ENCODE measurements at regions not wholly inside any gene's neighbourhood (a gene's known extent, or its start where the extent isn't known, plus 50 kb on each side); places are given as distances from the start of the nearest gene placed in this dataset.
"Not testable (repeated sequence)": the region's sequence is repeated elsewhere in the genome, so short reads cannot be mapped to it uniquely, and the experiment has no call there.

DNA sequence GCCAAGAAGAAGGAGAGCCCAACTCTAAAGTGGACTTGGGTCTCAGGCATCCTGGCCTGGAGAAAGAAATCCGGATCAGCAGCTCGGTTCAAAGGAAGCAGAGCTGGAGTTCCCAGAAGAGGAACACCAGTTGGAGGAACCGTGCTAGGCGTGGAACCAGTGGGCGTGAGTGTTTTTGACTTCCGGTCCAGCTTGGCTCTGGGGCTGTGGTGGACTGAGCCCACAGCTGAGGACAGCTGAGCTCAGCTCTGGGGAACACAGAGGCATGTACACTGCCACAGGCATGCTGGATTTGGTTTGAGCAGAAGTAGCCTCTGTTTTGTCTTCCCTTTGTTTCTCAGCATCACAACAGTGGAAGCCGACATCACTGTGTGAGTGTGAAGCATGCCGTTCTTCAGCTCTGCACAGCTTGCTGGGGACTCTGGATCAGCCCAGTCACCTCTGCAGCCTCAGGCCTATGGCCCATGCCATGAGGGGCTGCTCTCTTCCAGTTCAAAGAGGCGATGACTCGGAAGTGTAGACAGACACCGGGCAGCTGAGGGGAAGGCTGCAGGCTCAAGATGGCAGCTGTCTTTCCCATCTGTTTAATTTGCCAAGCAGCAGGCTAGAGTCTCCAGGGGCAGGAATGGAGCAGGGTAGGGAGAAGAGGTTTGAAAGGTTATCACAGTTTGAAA is 185.8 kb upstream of the UBE3A start:
- no peak for DNase-seq

DNA sequence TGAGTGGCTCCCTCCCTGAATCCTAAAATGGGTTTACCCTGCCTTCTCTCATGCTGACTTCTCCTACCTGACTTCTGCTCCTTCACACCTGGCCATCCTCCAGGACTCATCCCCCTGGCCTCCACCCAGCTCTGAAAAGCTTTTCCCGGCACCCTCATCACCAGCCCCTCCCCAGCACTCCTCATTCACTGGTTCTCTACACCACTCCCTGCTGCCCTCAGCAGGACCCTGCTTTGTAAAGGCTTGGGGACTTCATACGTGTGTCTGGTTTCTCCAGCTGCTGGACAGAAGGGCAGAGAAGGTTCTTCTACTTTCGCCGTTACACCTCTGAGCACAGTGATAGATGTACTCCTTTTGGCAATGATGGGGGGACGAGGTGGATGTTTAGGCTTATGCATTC is 184.9 kb upstream of the UBE3A start:
- DNase-seq = no peak

DNA sequence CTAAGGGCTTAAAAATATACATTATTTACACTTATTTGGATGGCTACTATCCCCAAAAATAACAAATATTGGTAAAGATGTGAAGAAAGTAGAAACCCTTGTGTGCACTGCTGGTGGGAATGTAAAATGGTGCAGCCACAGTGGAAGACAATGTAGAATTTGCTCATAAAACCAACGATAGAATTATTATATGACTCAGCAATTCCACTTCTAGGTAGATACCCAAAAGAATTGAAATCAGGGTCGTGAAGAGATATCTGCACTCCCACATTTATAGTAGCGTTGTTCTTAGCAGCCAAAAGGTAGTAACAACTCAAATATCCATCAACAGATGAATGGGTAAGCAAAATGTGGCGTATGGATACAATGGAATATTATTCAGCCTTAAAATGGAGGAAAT is 181.6 kb upstream of the UBE3A start:
- no peak for DNase-seq

DNA sequence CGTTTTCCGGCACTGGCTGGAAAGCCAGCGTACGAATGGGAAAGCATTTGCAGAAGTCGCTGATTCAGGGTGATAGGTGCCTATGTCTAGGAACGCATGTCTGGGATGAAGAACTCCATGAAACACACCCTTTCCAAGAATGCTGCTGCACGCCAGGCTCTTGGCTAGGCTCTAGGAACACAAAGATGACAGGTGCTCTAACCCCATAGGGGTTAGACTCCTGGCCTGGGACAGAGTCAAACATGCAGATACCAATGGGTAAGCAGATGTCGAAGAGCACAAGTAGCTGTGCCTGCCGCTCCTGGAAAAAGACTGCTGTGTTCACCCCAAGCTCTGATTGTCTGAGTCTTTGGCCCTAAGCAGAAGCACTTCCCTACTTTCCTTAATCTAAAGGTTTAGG is 180.9 kb upstream of the UBE3A start:
- DNase-seq = no peak

DNA sequence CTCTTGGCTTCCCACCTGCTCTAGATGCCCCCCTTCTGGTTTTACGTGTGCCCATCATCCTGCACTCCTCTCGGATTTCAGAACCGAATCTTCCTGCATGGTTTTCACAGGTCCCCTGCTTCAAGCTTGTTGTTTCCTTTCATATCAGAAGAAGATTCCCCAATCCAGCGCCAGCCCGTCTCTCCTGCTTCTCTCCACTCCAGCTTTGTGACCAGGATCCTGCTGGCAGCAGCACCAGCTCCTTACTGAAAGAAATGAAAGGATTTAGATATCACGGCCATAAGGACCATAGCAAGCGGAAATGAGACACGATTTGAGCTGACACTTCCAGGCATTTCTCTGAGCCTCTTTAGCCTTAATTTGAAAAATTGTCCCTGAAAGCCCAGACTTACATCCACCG is 180.3 kb upstream of the UBE3A start:
- DNase-seq = no peak

DNA sequence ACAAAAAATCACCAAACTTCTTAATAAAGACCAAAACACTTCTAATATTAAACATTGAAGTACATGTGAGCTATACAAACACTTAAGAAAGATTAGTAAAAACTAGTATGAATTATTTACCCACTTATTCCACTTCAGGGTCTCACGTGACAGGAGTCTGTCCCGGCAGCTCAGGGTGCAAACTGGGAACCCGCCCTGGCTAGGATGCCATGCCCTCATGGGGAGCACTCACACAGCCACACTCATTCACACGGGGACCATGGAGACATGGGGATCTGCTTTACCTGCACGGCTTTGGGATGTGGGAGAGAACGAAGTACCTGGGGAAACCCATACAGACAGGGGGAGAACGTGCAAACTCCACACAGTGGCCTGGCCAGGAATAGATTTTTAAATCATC is 179.3 kb upstream of the UBE3A start:
- no peak for DNase-seq

DNA sequence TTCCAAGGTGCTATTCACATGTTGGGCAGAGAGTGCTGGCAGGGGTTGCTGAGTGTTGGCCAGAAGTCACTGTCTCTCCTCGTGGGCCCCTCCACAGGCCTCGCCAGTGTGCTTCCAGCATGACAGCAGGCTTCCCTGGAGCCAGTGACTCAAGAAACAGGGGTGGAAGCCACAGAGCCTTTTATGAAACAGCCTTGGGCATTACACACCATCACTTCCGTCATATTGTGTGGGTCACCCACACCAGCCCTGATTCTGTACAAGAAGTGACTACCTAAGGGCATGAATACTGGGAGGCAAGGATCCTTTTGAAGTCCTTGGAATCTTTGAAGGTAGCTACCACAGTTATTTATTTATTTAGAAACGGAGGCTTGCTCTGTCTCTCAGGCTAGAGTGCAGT is 177.6 kb upstream of the UBE3A start:
- no peak for DNase-seq

DNA sequence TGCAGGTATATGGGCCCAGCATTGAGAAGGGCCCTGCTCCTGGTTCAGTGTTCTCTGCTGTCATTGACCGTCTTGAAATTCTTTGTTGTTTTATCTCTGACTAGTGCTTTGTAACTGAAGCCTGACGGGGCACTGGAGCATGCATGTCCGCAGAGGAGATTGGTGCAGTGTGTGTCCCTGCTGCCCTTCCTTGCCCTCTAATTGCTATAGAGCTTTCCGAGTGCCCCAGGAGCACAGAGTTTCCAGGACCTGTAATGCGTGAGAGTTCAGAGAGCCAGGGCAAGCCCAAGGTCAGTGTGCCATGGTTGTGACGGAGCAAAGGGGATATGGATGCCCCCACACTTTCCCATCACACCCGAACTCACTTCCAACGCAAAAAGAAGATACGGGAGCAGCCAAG is 174.3 kb upstream of the UBE3A start:
- no peak for DNase-seq

DNA sequence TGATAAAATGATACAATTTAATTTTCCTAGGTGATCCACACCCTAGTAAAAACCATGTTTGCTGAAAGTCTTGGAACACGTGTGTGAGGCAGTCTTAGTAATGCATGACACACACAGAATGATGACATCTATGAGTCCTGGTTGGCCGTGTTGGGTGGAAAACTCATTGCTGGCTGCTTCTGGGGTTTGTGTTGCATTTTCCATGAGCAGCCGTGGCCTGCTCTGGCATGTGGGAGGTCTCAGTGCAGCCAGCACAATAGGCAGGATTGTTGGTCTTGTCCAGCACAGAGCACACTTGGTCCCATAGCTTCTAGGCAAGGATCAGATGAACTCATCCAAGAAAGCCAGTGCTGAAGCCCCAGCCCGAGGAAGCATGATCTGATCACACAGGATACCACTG is 172.8 kb upstream of the UBE3A start:
- no peak for DNase-seq

DNA sequence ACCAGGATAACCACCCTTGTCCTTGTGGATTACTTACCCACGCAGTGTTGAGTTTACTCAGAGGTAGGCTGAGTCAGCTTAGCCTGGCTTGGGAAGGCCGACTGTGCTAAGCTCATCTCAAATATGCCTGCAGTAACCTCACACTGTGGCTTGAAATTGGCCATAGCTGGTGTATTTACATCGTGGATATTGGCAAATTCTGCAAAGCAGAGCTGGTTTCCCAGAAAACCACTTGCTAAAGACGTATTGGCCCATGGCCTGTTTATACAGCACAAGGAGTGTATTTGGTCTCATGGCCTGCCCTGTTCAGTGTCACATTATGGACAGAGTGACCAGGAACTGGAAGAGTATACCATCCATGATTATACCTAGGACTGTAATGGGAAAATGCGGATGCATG is 170.5 kb upstream of the UBE3A start:
- DNase-seq = no peak

DNA sequence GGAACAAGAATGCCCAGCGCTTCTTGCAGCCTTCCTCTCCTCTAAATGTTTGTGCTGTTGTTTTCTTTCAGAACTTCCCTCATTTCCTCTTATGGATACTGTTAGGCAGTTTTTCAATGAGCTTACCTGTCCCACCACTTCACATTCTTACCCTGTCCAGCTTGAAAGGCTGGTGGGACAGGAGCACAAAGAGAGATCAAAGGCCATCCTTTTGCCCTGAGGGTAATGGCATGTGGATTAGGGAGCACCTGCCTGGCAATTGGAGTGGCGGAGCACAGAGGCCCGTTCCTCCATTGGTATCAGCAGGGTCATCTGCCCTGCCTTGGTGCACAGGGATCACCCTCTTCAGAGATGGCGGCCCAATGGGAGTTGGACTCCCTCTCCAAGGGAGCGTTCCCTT is 170.1 kb upstream of the UBE3A start:
- DNase-seq = no peak

DNA sequence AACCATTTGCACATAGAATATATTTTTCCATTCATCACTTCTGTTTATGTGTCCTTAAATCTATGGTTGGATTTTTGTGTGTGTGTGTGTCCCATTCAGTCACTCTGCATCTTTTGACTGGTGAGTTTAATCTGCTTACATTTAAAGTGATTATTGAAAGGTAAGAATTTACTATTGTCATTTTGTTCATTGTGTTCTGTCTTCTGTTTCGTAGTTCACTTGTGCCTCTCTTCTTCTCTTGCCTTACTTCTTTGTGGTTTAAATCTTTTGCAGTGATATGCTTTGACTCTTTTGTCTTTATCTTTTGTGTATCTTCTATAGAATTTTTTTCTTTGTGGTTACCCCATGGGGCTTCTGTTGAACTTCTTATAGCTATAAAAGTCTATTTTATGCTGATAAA is 166.3 kb upstream of the UBE3A start:
- DNase-seq = no peak

DNA sequence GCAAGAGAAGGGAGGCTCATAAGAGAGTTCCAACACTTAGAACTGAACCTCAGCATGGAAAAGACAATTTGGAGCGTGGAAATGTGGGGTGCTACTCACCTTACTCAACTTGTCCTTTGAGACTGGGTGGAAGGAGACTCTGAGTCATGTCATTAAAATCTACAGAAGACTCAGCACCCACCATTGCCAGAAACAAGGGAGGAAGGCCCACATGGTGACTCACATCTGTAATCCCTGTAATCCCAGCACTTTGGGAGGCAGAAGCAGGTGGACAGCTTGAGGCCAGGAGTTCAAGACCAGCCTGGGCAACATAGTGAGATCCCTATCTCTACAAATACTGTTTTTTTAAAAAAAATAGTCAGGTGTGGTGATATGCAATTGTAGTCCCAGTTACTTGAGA is 161.9 kb upstream of the UBE3A start:
- no peak for DNase-seq

DNA sequence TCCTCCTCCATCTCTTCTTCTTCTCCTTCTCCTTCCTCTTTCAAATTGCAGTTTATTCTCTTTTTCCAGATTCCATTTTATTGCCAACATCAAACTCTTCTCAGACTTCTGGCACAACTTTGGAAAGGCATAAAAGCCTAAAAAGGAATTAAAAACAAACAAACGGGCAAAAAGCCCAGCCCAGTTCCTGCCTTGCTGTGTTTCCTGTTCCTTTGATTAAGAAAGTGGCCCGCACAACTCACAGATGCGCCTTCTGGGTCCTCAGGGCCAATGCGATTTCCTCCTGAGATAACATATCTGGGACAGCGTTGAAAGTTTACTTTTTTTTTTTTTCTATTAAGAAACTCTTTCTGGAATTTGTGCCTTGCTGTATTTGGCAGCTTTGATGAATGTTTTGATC is 158.7 kb upstream of the UBE3A start:
- DNase-seq = no peak

DNA sequence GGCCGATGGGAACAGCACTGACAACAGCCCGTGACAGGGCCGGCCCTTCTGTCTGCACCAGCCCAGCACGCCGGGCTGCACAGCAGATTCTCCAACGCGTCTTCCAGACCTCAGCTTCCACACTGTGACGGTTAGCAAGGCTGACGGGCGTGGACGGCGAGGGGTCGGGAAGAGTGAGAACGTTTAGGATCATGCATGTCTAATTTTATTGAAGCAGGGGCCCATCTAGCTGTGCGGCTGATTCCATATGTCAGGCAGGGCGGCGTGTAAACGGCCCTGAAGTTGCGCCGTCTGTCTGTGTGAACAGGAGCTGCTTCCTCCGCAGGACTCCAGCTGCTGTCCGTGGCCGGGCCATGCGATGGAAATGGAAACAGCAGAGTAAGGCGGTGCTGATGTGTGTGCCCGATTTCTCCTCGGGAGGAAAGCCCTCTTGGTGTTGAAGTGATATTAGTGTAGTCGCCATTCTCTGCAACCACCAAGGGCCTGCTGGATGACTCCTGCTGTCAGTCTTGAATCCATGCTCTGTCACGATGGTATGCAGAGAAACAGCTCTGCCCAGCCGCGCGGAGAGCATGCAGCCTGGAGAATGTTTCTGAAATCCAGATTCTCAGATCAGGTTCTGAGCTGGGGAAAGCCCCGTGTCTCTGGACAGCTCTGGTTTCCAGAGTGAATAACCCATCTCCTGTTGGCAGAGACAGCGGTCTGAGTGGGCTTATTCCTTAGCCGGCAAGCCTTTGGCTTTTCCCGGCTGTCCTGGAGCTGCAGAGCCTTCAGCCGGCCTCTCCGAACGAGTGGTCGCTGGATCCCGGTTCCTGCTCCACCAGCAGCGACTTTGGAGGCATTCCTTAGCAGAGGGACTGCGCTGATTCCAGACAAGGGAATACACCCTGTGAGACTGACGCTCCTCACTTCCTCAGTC is 158.1 kb upstream of the UBE3A start:
- DNase-seq = peak; percentile 60

DNA sequence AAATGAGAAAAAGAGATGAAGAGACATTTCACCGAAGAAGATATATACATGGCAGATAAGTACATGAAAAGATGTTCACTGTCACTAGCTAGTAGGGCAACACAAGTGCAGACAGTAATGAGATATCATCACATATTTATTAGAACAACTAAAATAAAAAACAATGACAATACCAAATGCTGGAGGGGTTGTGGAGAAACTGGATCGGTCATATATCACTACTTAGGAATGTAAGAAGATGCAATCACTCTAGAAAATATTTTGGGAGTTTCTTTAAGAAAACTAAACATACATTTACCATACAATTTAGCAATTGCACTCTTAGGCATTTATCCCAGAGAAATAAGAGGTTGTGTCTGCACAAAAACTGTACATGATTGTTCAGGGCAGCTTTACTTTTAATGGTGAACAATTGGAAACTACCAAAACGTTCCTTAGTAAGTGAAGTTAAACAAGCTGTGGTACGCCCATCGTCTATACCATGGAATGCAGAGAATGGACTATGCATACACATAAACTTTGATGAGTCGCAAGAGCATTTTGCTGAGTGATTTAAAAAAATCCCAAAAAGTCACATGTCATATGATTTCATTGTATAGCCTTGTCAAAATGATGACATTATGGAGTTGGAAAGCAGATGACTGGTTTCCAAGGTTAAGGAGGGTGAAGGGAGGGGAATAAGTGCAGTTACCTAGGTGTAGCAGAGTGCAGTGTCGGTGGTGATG is 149.0 kb upstream of the UBE3A start:
- DNase-seq = no peak

DNA sequence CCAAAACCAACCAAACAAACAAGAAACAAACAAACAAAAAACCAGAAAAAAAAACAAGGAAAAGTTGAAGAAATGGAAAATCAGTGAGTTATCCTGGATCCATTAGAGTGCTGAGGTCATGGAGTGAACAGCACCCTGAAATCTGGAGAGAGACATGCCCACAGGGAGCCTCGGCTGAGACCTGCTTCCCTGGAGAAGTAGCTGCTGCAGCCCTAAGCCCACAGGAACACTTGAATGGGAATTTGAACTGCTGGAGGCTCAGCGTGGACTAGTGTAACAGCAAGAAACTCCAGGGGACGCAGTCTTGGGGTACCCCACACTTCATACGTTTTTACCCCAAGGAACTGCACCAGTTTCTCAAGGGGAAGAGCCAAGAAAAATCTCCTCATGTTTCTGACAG is 144.1 kb upstream of the UBE3A start:
- no peak for DNase-seq

DNA sequence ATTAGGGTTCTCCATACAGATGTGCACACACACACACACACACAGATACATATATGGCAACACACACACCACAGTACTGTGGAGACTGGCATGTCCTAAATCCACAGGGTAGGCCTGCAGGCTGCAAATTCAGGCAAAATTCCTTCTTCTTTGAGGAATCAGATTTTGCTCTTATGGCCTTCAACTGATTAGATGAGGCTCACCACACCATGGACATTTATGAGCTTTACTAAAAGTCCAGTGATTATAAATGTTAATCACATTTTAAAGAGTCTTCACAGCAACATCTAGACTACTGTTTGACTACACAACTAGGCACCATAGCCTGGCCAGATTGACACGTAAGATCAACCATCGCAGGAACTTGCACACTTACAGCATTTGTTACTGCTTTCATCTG is 140.3 kb upstream of the UBE3A start:
- no peak for DNase-seq

DNA sequence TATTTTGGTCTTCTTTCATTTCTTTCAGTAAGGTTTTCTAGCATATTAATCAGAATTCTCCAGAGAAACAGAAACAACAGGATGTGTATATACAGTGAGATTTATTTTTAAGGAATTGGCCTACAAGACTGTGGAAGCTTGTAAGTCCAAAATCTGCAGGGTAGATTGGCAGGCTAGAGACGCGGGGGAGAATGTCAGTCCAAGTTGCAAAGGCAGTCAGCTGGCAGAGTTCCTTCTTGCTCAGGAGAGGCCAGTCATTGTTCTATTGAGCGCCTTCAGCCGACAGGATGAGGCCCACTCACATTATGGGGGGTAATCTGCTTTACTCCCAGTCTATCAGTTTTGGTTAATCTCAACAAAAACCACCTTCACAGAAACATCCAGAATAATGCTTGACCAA is 133.4 kb upstream of the UBE3A start:
- DNase-seq = no peak

DNA sequence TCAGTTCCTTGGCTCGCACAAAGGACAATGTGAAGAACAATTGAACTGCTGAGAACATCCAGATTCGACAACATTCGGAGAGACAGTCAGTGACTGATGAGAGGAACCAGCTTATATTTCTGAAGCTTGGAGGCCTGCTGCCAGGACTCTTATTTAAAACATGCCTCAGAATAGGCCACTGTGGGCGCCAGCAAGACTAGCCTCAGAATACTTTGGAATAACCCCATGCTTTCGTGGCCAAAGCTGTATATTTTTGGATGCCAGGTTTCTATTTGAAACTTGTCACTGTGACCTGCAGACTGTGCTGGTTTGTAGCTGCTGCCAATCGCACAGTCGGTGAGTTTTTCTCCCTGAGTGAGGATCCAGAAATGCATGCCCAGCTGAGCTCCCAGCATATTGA is 129.9 kb upstream of the UBE3A start:
- DNase-seq = no peak

DNA sequence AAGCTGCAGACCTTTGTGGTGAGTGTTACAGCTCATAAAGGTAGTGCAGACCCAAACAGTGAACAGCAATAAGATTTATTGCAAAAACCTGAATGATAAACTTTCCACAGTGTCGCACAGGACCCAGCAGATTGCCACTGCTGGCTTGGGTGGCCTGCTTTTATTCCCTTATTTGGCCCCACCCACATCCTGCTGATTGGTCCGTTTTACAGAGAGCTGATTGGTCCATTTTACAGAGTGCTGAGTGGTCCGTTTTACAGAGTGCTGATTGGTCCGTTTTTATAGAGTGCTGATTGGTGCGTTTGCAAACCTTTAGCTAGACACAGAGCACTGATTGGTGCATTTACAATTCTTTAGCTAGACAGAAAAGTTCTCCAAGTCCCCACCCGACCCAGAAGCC is 127.7 kb upstream of the UBE3A start:
- not testable (repeated sequence) for DNase-seq

DNA sequence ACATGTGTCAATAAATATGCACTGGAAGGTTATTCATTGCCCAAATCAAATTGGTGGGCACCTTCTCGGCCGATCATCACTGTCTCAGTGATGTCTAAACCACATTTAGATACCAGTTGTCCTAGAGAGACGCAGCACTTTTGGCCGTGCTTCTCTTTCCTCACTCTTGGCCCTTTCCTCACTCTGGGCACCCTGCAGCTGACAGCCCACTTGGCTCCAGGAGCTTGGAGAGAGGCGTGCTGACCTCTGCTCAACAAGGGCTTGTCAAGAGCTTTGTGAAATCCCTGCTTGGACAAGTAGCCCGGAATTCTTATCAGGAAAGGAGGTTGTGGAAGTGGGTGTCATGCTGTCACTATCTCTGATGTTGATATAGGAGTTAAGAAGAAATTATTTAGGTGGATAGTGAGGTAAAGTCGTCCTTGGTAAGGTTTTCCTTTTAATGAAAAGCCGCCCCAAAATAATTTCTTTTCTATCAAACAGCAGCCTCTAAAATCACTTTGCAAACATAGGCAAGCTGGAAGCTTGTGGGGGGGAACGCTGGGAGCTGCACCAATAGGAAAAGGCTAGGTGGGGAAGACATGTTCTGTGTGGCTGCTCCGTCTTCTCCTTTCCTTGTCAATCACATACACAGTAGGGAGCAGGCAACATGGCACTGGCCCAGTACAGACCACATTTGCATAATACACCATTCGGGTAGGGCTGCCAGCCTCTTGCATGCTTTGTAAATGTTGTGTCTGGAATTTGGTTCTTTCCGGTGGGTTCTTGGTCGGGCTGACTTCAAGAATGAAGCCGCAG is 126.8 kb upstream of the UBE3A start:
- no peak for DNase-seq

DNA sequence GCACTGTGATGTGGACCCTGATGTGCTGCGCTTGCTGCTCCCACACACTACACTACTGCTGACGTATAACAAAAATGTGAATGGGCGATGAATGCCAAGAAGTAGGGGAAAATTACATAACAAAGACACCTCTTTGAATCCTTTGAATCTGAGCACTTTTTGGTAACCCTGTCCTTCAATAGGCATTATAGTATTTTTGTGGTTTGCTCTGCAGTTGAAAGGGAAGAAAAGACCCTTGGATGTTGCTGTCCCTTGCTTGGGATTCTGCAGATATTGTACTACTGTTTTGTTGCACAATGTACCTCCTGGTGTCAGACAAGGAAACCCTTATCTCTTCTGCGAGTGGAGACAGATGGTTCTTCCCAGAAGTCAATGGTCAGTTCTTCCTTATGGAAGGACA is 124.8 kb upstream of the UBE3A start:
- no peak for DNase-seq

All from islet precursor cell (in vitro differentiated cells).